ENCODE measurements at regions not wholly inside any gene's neighbourhood (a gene's known extent, or its start where the extent isn't known, plus 50 kb on each side); places are given as distances from the start of the nearest gene placed in this dataset.

- TF ChIP-seq CTCF (IDR thresholded peaks at IDR 0.05), result no peak
- no peaks in the 10 kb centered on the region for H3K36me3 Mint-ChIP-seq (ENCODE audit: low read depth)
- H3K27ac Mint-ChIP-seq (ENCODE audit: unreplicated experiment), result no peak overlapping the region
- DNase-seq (ENCODE audit: low spot score), result no peak
- peaks cover 8% of the 10 kb centered on the region for H3K9me3 Mint-ChIP-seq (ENCODE audit: low read depth)
- H3K27me3 Mint-ChIP-seq (ENCODE audit: low read depth), result no peaks in the 10 kb centered on the region
- H3K4me3 Mint-ChIP-seq (ENCODE audit: unreplicated experiment), result no peak overlapping the region
- H3K4me1 Mint-ChIP-seq (ENCODE audit: low read depth), result no peaks in the 10 kb centered on the region
These were observed 445.4 kb downstream of the ZIC1 start for GRCh38 chr3:147854542-147854941.

GRCh38 chr3:147864754-147865354 lies 455.7 kb downstream of the ZIC1 start:
- H3K4me3 Mint-ChIP-seq (ENCODE audit: unreplicated experiment), result no peak overlapping the region
- DNase-seq (ENCODE audit: low spot score), result no peak
- H3K27me3 Mint-ChIP-seq (ENCODE audit: low read depth), result no peaks in the 10 kb centered on the region
- H3K9me3 Mint-ChIP-seq (ENCODE audit: low read depth), result peaks cover 39% of the 10 kb centered on the region
- H3K4me1 Mint-ChIP-seq (ENCODE audit: low read depth), result no peaks in the 10 kb centered on the region
- no peak overlapping the region for H3K27ac Mint-ChIP-seq (ENCODE audit: unreplicated experiment)
- no peak for TF ChIP-seq CTCF (IDR thresholded peaks at IDR 0.05)
- peaks cover 4% of the 10 kb centered on the region for H3K36me3 Mint-ChIP-seq (ENCODE audit: low read depth)

- Mint-ChIP-seq H3K4me3 (ENCODE audit: unreplicated experiment) (no peak overlapping the region), H3K27me3 (ENCODE audit: low read depth) (no peaks in the 10 kb centered on the region), H3K27ac (ENCODE audit: unreplicated experiment) (no peak overlapping the region), H3K36me3 (ENCODE audit: low read depth) (peaks cover 4% of the 10 kb centered on the region), H3K9me3 (ENCODE audit: low read depth) (peaks cover 38% of the 10 kb centered on the region), H3K4me1 (ENCODE audit: low read depth) (no peaks in the 10 kb centered on the region)
- DNase-seq (ENCODE audit: low spot score), result no peak
- TF ChIP-seq CTCF (IDR thresholded peaks at IDR 0.05), result no peak
These were observed 457.4 kb downstream of the ZIC1 start for GRCh38 chr3:147866561-147866960.

- no peak overlapping the region for H3K27ac Mint-ChIP-seq (ENCODE audit: unreplicated experiment)
- peaks cover 4% of the 10 kb centered on the region for H3K9me3 Mint-ChIP-seq (ENCODE audit: low read depth)
- no peak overlapping the region for H3K4me3 Mint-ChIP-seq (ENCODE audit: unreplicated experiment)
- no peaks in the 10 kb centered on the region for H3K27me3 Mint-ChIP-seq (ENCODE audit: low read depth)
- TF ChIP-seq CTCF (IDR thresholded peaks at IDR 0.05), result no peak
- no peaks in the 10 kb centered on the region for H3K36me3 Mint-ChIP-seq (ENCODE audit: low read depth)
- H3K4me1 Mint-ChIP-seq (ENCODE audit: low read depth), result no peaks in the 10 kb centered on the region
- DNase-seq (ENCODE audit: low spot score), result no peak
These were observed 463.4 kb downstream of the ZIC1 start for GRCh38 chr3:147872568-147872967.

GRCh38 chr3:147875498-147875897 lies 466.3 kb downstream of the ZIC1 start:
- no peaks in the 10 kb centered on the region for H3K27me3 Mint-ChIP-seq (ENCODE audit: low read depth)
- peaks cover 16% of the 10 kb centered on the region for H3K9me3 Mint-ChIP-seq (ENCODE audit: low read depth)

More at GRCh38 chr3:147875498-147875897, 466.3 kb downstream of the ZIC1 start:
- no peaks in the 10 kb centered on the region for H3K4me1 Mint-ChIP-seq (ENCODE audit: low read depth)
- no peak for TF ChIP-seq CTCF (IDR thresholded peaks at IDR 0.05)
- DNase-seq (ENCODE audit: low spot score), result no peak
- H3K27ac Mint-ChIP-seq (ENCODE audit: unreplicated experiment), result no peak overlapping the region
- no peak overlapping the region for H3K4me3 Mint-ChIP-seq (ENCODE audit: unreplicated experiment)
- no peaks in the 10 kb centered on the region for H3K36me3 Mint-ChIP-seq (ENCODE audit: low read depth)

Measured in chondrocyte (in vitro differentiated cells).